B cell (primary cell): ENCODE measurements at regions not wholly inside any gene's neighbourhood (a gene's known extent, or its start where the extent isn't known, plus 50 kb on each side); places are given as distances from the start of the nearest gene placed in this dataset.

Experiments used
- CTCF ChIP-seq: fragments of 200-600 bp; IDR thresholded peaks from one replicate; pipeline ENCODE4 v1.8.0; 2022; ENCODE audit warnings: antibody characterized with exemption, mild to moderate bottlenecking
- EZH2 ChIP-seq: IDR thresholded peaks from 2 replicates; pipeline ENCODE4 v1.6.1; 2012; ENCODE audit warnings: borderline replicate concordance, low read depth, mild to moderate bottlenecking, moderate library complexity, low read length; ENCODE audit not compliant: insufficient read depth, poor library complexity, severe bottlenecking

DNA sequence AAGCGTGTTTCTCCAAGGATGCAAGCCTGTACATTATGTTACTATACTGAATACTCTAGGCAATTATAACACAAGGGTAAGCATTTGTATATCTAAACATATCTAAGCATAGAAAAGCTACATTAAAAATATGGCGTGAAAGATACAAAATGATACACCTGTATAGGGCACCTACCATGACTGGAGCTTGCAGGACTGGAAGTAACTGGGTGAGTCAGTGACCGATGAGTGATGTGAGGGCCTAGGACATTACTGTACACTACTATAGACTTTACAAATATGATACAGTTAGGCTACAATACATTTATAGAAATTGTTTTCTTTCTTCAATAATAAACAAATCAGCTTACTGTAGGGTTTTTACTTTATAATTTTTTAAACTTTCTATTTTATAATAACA lies 1127.2 kb upstream of the LRRN3 start:
- TF ChIP-seq CTCF (no peak), EZH2 (no peak)
